GM12875 (cell line): ENCODE measurements at regions not wholly inside any gene's neighbourhood (a gene's known extent, or its start where the extent isn't known, plus 50 kb on each side); places are given as distances from the start of the nearest gene placed in this dataset.

ENCODE experiments used
- H3K4me3 ChIP-seq: one replicate; pipeline ENCODE4 v1.5.1; 2011; ENCODE audit warnings: low read depth, low read length, control low read depth
- CTCF ChIP-seq: IDR thresholded peaks from 2 replicates; pipeline ENCODE4 v1.5.1; 2011; ENCODE audit warnings: low read depth, mild to moderate bottlenecking, control low read depth, inconsistent platforms, low read length, moderate library complexity, borderline replicate concordance; ENCODE audit not compliant: insufficient read depth

- TF ChIP-seq CTCF = no peak
- H3K4me3 ChIP-seq = no peak overlapping the region
Observed at GRCh38 chr2:242034138-242034537, 164.6 kb downstream of the RTP5 start.

DNA sequence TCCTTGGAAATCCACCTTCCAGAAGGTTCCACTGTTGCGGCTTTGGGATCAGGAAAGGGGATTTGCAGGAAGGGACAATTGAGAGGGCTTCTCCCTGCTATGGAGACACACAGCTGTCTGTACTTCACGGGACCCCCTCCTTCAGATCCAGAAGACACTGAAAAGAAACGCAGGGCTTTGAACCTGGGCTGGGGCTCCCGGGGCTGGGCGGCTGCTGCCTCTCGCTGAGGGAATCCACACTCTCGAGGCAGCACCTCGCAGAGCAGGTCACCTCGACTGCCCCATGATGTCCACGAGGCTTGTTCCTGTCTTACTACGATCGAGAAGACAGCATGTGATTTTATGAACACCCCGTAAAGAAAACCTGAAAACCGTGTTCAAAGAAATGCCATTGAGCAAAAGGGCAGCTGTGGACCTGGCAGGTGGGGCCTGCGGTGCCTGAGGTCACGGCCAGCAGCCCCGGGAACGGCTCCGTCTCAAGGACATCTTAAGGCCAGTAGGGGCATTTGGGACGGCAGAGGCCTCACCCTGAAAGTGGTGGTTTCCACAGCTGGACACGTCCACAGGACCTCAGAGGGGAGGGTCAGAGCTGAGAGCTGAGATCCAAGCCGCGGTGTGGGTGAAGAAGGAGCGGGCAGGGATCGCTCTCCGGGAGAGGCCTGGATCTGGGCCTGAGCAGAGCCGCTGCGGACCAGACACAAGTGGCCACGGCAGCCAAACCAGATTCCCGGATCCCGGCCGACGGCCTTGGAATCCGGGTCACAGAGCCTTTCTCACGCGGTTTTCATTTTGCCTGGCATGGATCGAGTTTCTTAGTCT, 165.7 kb downstream of the RTP5 start:
- TF ChIP-seq CTCF = no peak
- H3K4me3 ChIP-seq = no peak overlapping the region

DNA sequence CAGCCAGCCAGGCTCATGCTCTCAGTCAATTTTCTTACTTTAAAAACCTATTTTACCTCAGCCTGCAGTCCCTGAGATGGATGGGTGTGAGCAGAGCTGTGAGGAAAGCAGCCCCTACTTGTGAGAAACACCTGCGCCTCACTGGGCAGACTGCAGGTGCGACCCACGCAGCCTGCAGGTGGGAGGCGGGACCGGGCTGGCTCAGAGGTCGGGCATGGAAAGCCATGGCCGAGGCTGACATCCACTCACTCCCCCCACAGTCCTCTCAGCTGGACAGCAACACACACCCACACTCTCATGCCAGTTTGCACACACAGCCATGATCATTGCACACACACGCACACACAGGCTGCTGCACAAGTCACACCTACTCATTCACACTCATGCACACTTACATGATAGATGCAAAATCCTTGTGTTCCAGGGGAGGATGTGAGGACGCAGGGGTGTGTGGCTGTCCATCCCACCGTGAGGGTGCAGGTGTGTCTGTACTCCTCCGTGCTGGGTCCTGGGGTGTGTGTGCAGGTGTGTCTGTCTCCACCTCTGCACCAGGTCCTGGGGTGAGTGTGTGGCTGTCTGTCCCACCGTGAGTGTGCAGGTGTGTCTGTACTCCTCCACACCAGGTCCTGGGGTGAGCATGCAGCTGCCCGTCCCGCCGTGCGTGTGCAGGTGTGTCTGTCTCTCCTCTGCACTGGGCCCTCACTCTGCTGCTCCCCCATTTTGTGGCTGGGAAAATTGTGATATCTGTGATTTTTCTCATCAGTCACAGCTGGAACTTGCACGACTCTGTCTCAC, 166.5 kb downstream of the RTP5 start:
- H3K4me3 ChIP-seq = no peak overlapping the region
- no peak for TF ChIP-seq CTCF

DNA sequence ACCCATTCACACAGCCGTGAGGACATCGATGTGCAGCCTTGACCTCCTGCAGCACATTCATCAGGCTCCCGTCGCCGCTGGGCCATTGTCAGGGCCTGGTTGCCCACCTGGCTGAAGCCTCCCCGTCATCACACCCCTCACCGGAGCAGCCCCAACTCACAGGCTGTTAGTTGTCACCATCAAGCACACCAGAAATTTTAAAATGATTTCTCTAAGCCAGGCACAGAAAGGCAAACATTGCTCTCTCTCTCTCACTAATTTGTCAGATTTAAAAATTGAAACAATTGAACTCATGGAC, 167.1 kb downstream of the RTP5 start:
- no peak overlapping the region for H3K4me3 ChIP-seq
- no peak for TF ChIP-seq CTCF

DNA sequence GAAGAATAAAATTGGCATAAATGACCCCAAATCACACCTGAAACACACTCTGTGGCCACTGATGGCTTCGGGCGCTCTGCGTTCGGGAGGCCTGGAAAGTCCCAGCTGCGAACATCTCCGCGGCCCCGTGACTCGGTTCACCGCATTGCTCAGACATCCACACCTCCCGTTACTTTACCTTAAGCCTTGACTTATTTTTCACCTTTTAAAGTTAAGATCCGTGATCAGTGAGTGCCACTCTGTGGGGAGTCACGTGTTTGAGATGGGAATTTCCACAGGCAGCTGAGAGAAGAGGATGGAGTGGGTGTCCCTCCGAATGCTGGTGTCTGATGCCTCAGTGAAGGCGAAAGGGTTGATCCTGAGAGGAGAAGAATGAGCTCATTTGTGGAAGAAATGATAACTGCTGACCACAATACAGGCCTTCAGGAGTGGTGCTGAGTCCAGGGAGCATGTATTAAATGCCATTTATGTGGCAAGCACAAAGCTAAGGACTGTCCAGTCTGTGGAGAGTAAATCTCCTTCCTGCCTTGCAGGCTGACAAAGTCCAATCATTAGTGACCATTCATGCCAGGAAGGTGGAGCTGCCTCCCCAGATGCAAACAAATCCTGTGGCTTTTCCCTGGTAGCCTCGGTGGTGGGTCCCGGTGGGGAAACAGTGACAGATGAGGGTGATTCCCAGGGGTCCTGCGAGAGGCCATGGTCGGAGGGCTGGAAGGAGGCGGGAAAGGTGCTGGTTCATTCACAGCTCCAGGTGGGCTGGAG, 168.8 kb downstream of the RTP5 start:
- no peak overlapping the region for H3K4me3 ChIP-seq
- no peak for TF ChIP-seq CTCF

- no peak overlapping the region for H3K4me3 ChIP-seq
- TF ChIP-seq CTCF = no peak
Observed at GRCh38 chr2:242038928-242039341, 169.4 kb downstream of the RTP5 start.
